ENCODE measurements at regions not wholly inside any gene's neighbourhood (a gene's known extent, or its start where the extent isn't known, plus 50 kb on each side); places are given as distances from the start of the nearest gene placed in this dataset.

GRCh38 chr2:37425408-37425807 lies 81.0 kb downstream of the QPCT start:
- peaks cover 10% of the 10 kb centered on the region for H3K9me3 Mint-ChIP-seq
- ChIA-PET CTCF (interaction anchor here (1.7 to 2.6 kb wide), 3 partner anchors 10 to 452 kb away, joined by 5 to 9 read pairs (median 5); no protein-coding TSS in a partner anchor), POLR2A (interaction anchor here (0.7 kb wide), 1 partner anchor 366 kb away, joined by 3 read pairs; no protein-coding TSS in a partner anchor)
- no peaks in the 10 kb centered on the region for H3K27me3 Mint-ChIP-seq (ENCODE audit: low read depth)
- no peak for TF ChIP-seq ZNF219 (CRISPR knock-in tag; IDR thresholded peaks at IDR 0.05; ENCODE audit: borderline replicate concordance)
- TF ChIP-seq FOXK1 (CRISPR knock-in tag; IDR thresholded peaks at IDR 0.05) = no peak
- no peak for TF ChIP-seq OVOL2 (CRISPR knock-in tag; IDR thresholded peaks at IDR 0.05; ENCODE audit: borderline replicate concordance)
- no peak for TF ChIP-seq NFATC4 (CRISPR knock-in tag; IDR thresholded peaks at IDR 0.05)
- TF ChIP-seq NFE2L1 (CRISPR knock-in tag; IDR thresholded peaks at IDR 0.05) = no peak
- no peak for TF ChIP-seq CREB1 (CRISPR knock-in tag; IDR thresholded peaks at IDR 0.05)
- no peak for TF ChIP-seq RORB (CRISPR knock-in tag; IDR thresholded peaks at IDR 0.05)
- no peak for TF ChIP-seq JAZF1 (CRISPR knock-in tag; IDR thresholded peaks at IDR 0.05)
- no peak for TF ChIP-seq ZNF425 (CRISPR knock-in tag; conservative IDR thresholded peaks at IDR 0.05)
- TF ChIP-seq TEAD4 (CRISPR knock-in tag; IDR thresholded peaks at IDR 0.05) = no peak
- TF ChIP-seq HMGXB4 (CRISPR knock-in tag; IDR thresholded peaks at IDR 0.05) = no peak
- TF ChIP-seq TEAD1 (CRISPR knock-in tag; IDR thresholded peaks at IDR 0.05) = no peak
- TF ChIP-seq PRDM15 (CRISPR knock-in tag; IDR thresholded peaks at IDR 0.05) = no peak
- no peak for TF ChIP-seq NR1H2 (CRISPR knock-in tag; IDR thresholded peaks at IDR 0.05)
- TF ChIP-seq E2F1 (CRISPR knock-in tag; IDR thresholded peaks at IDR 0.05) = no peak
- no peak for TF ChIP-seq FOXJ3 (CRISPR knock-in tag; IDR thresholded peaks at IDR 0.05; ENCODE audit: borderline replicate concordance)
- no peaks in the 10 kb centered on the region for H3K36me3 Mint-ChIP-seq
- ATAC-seq (no peak), DNase-seq (ENCODE audit: low spot score) (no peak)
- H3K4me1 Mint-ChIP-seq = no peaks in the 10 kb centered on the region
- H3K27ac Mint-ChIP-seq = no peak overlapping the region
- H3K4me3 Mint-ChIP-seq = no peak overlapping the region

- Mint-ChIP-seq H3K9me3 (peaks cover 10% of the 10 kb centered on the region), H3K27ac (no peak overlapping the region), H3K27me3 (ENCODE audit: low read depth) (no peaks in the 10 kb centered on the region), H3K4me3 (no peak overlapping the region), H3K36me3 (no peaks in the 10 kb centered on the region), H3K4me1 (no peaks in the 10 kb centered on the region)
- ChIA-PET CTCF (no interaction called here), POLR2A (no interaction called here)
- ATAC-seq = no peak
- DNase-seq (ENCODE audit: low spot score) = no peak
- TF ChIP-seq TEAD1 (CRISPR knock-in tag; IDR thresholded peaks at IDR 0.05) (no peak), IRF1 (CRISPR knock-in tag; IDR thresholded peaks at IDR 0.05) (no peak), ZNF121 (CRISPR knock-in tag; IDR thresholded peaks at IDR 0.05) (no peak), ZNF138 (CRISPR knock-in tag; conservative IDR thresholded peaks at IDR 0.05) (no peak), ATF6 (CRISPR knock-in tag; IDR thresholded peaks at IDR 0.05) (no peak), STAT6 (CRISPR knock-in tag; conservative IDR thresholded peaks at IDR 0.05; ENCODE audit: low read depth) (no peak)
Observed at GRCh38 chr2:37427241-37427640, 82.8 kb downstream of the QPCT start.

Measured in WTC11 (cell line).